Neural progenitor cell (in vitro differentiated cells): ENCODE measurements at regions not wholly inside any gene's neighbourhood (a gene's known extent, or its start where the extent isn't known, plus 50 kb on each side); places are given as distances from the start of the nearest gene placed in this dataset.

Experiments
- EZH2 ChIP-seq: fragments of 200-600 bp; sonication (generic); IDR thresholded peaks from 2 replicates; pipeline ENCODE4 v1.6.1; 2017; ENCODE audit warnings: antibody characterized with exemption, mild to moderate bottlenecking, moderate library complexity
- TF ChIP-seq, protein P1 (sequence below): fragments of 200-600 bp; sonication (generic); IDR thresholded peaks from 2 replicates; pipeline ENCODE4 v1.5.1; 2017; ENCODE audit warnings: antibody characterized with exemption, mild to moderate bottlenecking

- TF ChIP-seq, protein P1, sequence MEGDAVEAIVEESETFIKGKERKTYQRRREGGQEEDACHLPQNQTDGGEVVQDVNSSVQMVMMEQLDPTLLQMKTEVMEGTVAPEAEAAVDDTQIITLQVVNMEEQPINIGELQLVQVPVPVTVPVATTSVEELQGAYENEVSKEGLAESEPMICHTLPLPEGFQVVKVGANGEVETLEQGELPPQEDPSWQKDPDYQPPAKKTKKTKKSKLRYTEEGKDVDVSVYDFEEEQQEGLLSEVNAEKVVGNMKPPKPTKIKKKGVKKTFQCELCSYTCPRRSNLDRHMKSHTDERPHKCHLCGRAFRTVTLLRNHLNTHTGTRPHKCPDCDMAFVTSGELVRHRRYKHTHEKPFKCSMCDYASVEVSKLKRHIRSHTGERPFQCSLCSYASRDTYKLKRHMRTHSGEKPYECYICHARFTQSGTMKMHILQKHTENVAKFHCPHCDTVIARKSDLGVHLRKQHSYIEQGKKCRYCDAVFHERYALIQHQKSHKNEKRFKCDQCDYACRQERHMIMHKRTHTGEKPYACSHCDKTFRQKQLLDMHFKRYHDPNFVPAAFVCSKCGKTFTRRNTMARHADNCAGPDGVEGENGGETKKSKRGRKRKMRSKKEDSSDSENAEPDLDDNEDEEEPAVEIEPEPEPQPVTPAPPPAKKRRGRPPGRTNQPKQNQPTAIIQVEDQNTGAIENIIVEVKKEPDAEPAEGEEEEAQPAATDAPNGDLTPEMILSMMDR, result no peak
- TF ChIP-seq EZH2, result no peak
Measured at GRCh38 chr5:23396346-23396745, 111.1 kb upstream of the PRDM9 start.
